ENCODE measurements at regions not wholly inside any gene's neighbourhood (a gene's known extent, or its start where the extent isn't known, plus 50 kb on each side); places are given as distances from the start of the nearest gene placed in this dataset.

GRCh38 chr3:69675786-69676530 lies 63.3 kb upstream of the MITF start (continued):
- TF ChIP-seq AR (CRISPR knock-in tag; IDR thresholded peaks at IDR 0.05), result no peak
- TF ChIP-seq ZNF138 (CRISPR knock-in tag; conservative IDR thresholded peaks at IDR 0.05), result no peak
- TF ChIP-seq E2F4 (CRISPR knock-in tag; IDR thresholded peaks at IDR 0.05; ENCODE audit: borderline replicate concordance, low read depth), result no peak
- no peak for TF ChIP-seq FOXP4 (CRISPR knock-in tag; IDR thresholded peaks at IDR 0.05)
- TF ChIP-seq PRRX2 (CRISPR knock-in tag; IDR thresholded peaks at IDR 0.05), result no peak
- no peak for TF ChIP-seq E2F1 (CRISPR knock-in tag; IDR thresholded peaks at IDR 0.05)
- no peak for TF ChIP-seq GTF2I (CRISPR knock-in tag; conservative IDR thresholded peaks at IDR 0.05)

- ATAC-seq, result no peak
- no peaks in the 10 kb centered on the region for H3K9me3 Mint-ChIP-seq
- no peaks in the 10 kb centered on the region for H3K4me1 Mint-ChIP-seq
- ChIA-PET POLR2A (no interaction called here), CTCF (interaction anchor here (1.3 to 2.2 kb wide), 2 partner anchors 9 to 44 kb away, joined by 5 read pairs; no protein-coding TSS in a partner anchor)
- peaks cover 27% of the 10 kb centered on the region for H3K27me3 Mint-ChIP-seq (ENCODE audit: low read depth)
- no peaks in the 10 kb centered on the region for H3K36me3 Mint-ChIP-seq
- H3K27ac Mint-ChIP-seq, result no peak overlapping the region
- H3K4me3 Mint-ChIP-seq, result no peak overlapping the region
- no peak for DNase-seq (ENCODE audit: low spot score)
- no peak for TF ChIP-seq CREM (CRISPR knock-in tag; IDR thresholded peaks at IDR 0.05)
- TF ChIP-seq E2F5 (CRISPR knock-in tag; IDR thresholded peaks at IDR 0.05), result no peak
- no peak for TF ChIP-seq ZNF423 (CRISPR knock-in tag; IDR thresholded peaks at IDR 0.05)
- no peak for TF ChIP-seq FOXP4 (CRISPR knock-in tag; IDR thresholded peaks at IDR 0.05)
- TF ChIP-seq ZNF281 (CRISPR knock-in tag; IDR thresholded peaks at IDR 0.05), result no peak
- TF ChIP-seq PRRX2 (CRISPR knock-in tag; IDR thresholded peaks at IDR 0.05), result no peak
- TF ChIP-seq JUN (CRISPR knock-in tag; IDR thresholded peaks at IDR 0.05), result no peak
- no peak for TF ChIP-seq CBFB (CRISPR knock-in tag; IDR thresholded peaks at IDR 0.05; ENCODE audit: low read depth)
- TF ChIP-seq PREB (CRISPR knock-in tag; IDR thresholded peaks at IDR 0.05; ENCODE audit: borderline replicate concordance), result no peak
- TF ChIP-seq NR1H2 (CRISPR knock-in tag; IDR thresholded peaks at IDR 0.05), result no peak
- TF ChIP-seq ZNF317 (CRISPR knock-in tag; IDR thresholded peaks at IDR 0.05; ENCODE audit: borderline replicate concordance, low read depth), result no peak
- TF ChIP-seq NFATC4 (CRISPR knock-in tag; IDR thresholded peaks at IDR 0.05), result no peak
- TF ChIP-seq TP53 (CRISPR knock-in tag; IDR thresholded peaks at IDR 0.05), result no peak
Observed at GRCh38 chr3:69674752-69675151, 64.5 kb upstream of the MITF start.

Data from WTC11 (cell line).